ENCODE measurements at regions not wholly inside any gene's neighbourhood (a gene's known extent, or its start where the extent isn't known, plus 50 kb on each side); places are given as distances from the start of the nearest gene placed in this dataset.

- DNase-seq (ENCODE audit: unreplicated experiment), result no peak
- Mint-ChIP-seq H3K4me1 (ENCODE audit: insufficient read depth, unreplicated experiment) (peaks cover 7% of the 10 kb centered on the region), H3K27ac (ENCODE audit: low read depth, unreplicated experiment) (no peak overlapping the region), H3K36me3 (ENCODE audit: insufficient read depth, unreplicated experiment) (no peaks in the 10 kb centered on the region), H3K9me3 (ENCODE audit: unreplicated experiment) (peaks cover 32% of the 10 kb centered on the region), H3K4me3 (ENCODE audit: unreplicated experiment) (no peak overlapping the region), H3K27me3 (ENCODE audit: insufficient read depth, unreplicated experiment) (no peaks in the 10 kb centered on the region)
- no TSS peak for BruUV-seq (replicated peaks)
- ChIA-PET CTCF (interaction anchor here (1.2 kb wide), 1 partner anchor 202 kb away, joined by 3 read pairs; no protein-coding TSS in a partner anchor), POLR2A (interaction anchor here (0.6 kb wide), 1 partner anchor 30 kb away, joined by 3 read pairs; no protein-coding TSS in a partner anchor)
- TF ChIP-seq CTCF (IDR thresholded peaks at IDR 0.05; ENCODE audit: unreplicated experiment), result no peak
- intact Hi-C loops (cut with micrococcal nuclease), result no loop called here
These were observed 767.7 kb downstream of the LIG4 start for GRCh38 chr13:107447591-107447990.

- BruUV-seq (replicated peaks), result no TSS peak
- peaks cover 10% of the 10 kb centered on the region for H3K9me3 Mint-ChIP-seq (ENCODE audit: unreplicated experiment)
- no peaks in the 10 kb centered on the region for H3K27me3 Mint-ChIP-seq (ENCODE audit: insufficient read depth, unreplicated experiment)
- no peak overlapping the region for H3K27ac Mint-ChIP-seq (ENCODE audit: low read depth, unreplicated experiment)
- POLR2A ChIA-PET, result no interaction called here
- no peak overlapping the region for H3K4me3 Mint-ChIP-seq (ENCODE audit: unreplicated experiment)
- intact Hi-C loops (cut with micrococcal nuclease), result no loop called here
- peak; percentile 45 for DNase-seq (ENCODE audit: unreplicated experiment)
- peaks cover 9% of the 10 kb centered on the region for H3K4me1 Mint-ChIP-seq (ENCODE audit: insufficient read depth, unreplicated experiment)
- CTCF ChIA-PET, result interaction anchor here (0.6 kb wide), 1 partner anchor 31 kb away, joined by 3 read pairs; no protein-coding TSS in a partner anchor
- H3K36me3 Mint-ChIP-seq (ENCODE audit: insufficient read depth, unreplicated experiment), result no peaks in the 10 kb centered on the region
- no peak for TF ChIP-seq CTCF (IDR thresholded peaks at IDR 0.05; ENCODE audit: unreplicated experiment)
These were observed 774.1 kb downstream of the LIG4 start for GRCh38 chr13:107441279-107441678.

DNA sequence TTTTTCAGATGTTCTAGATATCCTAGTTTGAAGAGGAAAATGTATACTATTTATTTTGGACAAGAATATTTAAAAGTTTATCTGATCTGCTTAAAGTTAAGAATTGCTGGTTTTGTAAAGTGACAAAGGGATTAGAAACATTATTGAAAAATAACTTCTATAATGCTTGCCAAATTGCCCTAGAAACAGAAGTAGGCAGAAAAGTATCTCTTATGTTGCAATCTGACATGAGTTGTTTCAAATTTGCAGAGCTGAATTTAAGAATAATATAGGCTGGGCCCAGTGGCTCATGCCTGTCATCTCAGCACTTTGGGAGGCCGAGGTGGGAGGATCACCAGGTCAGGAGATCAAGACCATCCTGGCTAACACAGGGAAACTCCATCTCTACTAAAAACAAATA lies 777.1 kb downstream of the LIG4 start:
- DNase-seq (ENCODE audit: unreplicated experiment), result no peak
- Mint-ChIP-seq H3K4me3 (ENCODE audit: unreplicated experiment) (no peak overlapping the region), H3K27me3 (ENCODE audit: insufficient read depth, unreplicated experiment) (no peaks in the 10 kb centered on the region), H3K4me1 (ENCODE audit: insufficient read depth, unreplicated experiment) (peaks cover 9% of the 10 kb centered on the region), H3K27ac (ENCODE audit: low read depth, unreplicated experiment) (no peak overlapping the region), H3K36me3 (ENCODE audit: insufficient read depth, unreplicated experiment) (no peaks in the 10 kb centered on the region), H3K9me3 (ENCODE audit: unreplicated experiment) (peaks cover 10% of the 10 kb centered on the region)
- intact Hi-C loops (cut with micrococcal nuclease), result no loop called here
- ChIA-PET CTCF (no interaction called here), POLR2A (interaction anchor here (0.7 kb wide), 1 partner anchor 787 kb away, joined by 3 read pairs; no protein-coding TSS in a partner anchor)
- no TSS peak for BruUV-seq (replicated peaks)
- TF ChIP-seq CTCF (IDR thresholded peaks at IDR 0.05; ENCODE audit: unreplicated experiment), result no peak

DNA sequence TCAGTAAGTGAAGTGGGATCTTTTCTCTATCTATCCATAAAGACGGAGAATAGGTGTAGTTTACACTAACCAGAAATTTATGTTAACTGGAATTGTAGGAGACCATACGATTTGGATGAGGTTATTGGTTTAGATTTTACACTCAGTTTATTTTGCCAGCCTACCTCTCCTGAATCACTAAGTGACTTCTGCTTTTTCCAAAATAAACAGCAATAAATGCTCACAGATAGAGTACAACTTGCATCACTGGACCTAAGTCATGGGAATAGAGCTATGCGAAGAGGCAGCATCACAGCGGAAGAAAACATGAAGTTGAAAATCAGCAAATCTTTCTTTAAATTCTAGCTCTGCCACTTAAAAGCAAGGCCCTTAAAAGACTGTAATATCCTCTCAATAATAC lies 781.0 kb downstream of the LIG4 start:
- H3K9me3 Mint-ChIP-seq (ENCODE audit: unreplicated experiment), result peaks cover 6% of the 10 kb centered on the region
- H3K4me1 Mint-ChIP-seq (ENCODE audit: insufficient read depth, unreplicated experiment), result no peaks in the 10 kb centered on the region
- H3K27me3 Mint-ChIP-seq (ENCODE audit: insufficient read depth, unreplicated experiment), result no peaks in the 10 kb centered on the region
- intact Hi-C loops (cut with micrococcal nuclease), result no loop called here
- H3K27ac Mint-ChIP-seq (ENCODE audit: low read depth, unreplicated experiment), result no peak overlapping the region
- ChIA-PET POLR2A (interaction anchor here (0.6 kb wide), 1 partner anchor 222 kb away, joined by 3 read pairs; no protein-coding TSS in a partner anchor), CTCF (no interaction called here)
- DNase-seq (ENCODE audit: unreplicated experiment), result no peak
- no peak overlapping the region for H3K4me3 Mint-ChIP-seq (ENCODE audit: unreplicated experiment)
- BruUV-seq (replicated peaks), result no TSS peak
- no peaks in the 10 kb centered on the region for H3K36me3 Mint-ChIP-seq (ENCODE audit: insufficient read depth, unreplicated experiment)
- no peak for TF ChIP-seq CTCF (IDR thresholded peaks at IDR 0.05; ENCODE audit: unreplicated experiment)

Data from MCF 10A (cell line).